ENCODE measurements at regions not wholly inside any gene's neighbourhood (a gene's known extent, or its start where the extent isn't known, plus 50 kb on each side); places are given as distances from the start of the nearest gene placed in this dataset.

DNA sequence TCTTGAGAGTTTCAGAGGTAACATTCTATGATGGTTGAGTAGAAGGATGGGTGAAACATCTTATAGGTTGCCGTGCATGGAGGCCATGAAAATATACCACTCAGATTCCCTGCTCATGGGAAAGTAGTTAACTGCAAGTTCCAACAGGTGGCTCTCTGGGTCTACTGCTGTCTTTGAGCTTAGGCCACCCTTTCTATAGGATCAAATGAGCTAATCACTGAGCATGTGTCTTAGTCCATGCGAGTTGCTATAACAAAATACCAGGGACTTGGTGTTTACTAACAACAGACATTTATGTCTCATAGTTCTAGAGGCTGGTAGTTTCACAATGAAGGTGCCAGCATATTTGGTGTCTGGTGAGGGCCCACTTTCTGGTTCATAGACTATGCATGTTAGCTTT, 144.8 kb upstream of the UNC5C start:
- H3K27me3 ChIP-seq (replicated peaks in 1 of 4; ENCODE audit: control insufficient read depth in 3 of 4, extremely low read depth in 1 of 4, insufficient read depth in 3 of 4, low read length in 3 of 4), result no peaks in the 10 kb centered on the region
- H3K79me1 ChIP-seq (ENCODE audit: low read depth, low read length), result no peaks in the 10 kb centered on the region
- H2BK20ac ChIP-seq (ENCODE audit: low read length), result no peak overlapping the region
- no peak overlapping the region for H3K9ac ChIP-seq (replicated peaks in 1 of 4; ENCODE audit: extremely low read depth in 1 of 4, low read depth in 3 of 4, low read length in 3 of 4)
- H3K23me2 ChIP-seq (ENCODE audit: low read depth, low read length), result no peaks in the 10 kb centered on the region
- H3K4me1 ChIP-seq (replicated peaks in 1 of 4; ENCODE audit: control insufficient read depth in 3 of 4, insufficient read depth in 4 of 4, low read length in 3 of 4), result no peaks in the 10 kb centered on the region
- H3K4me2 ChIP-seq (ENCODE audit: insufficient read depth in 1 of 2, low read depth in 2 of 2, low read length in 2 of 2), result no peak overlapping the region
- no peaks in the 10 kb centered on the region for H4K20me1 ChIP-seq (replicated peaks in 1 of 2; ENCODE audit: control insufficient read depth in 1 of 2, insufficient read depth in 2 of 2, low read length in 2 of 2)
- POLR2A ChIA-PET (ENCODE audit: partially characterized antibody), result no interaction called here
- H3K23ac ChIP-seq (ENCODE audit: insufficient read length), result no peak overlapping the region
- FAIRE-seq (no peak), DNase-seq (ENCODE audit: low read depth in 1 of 2, low spot score in 2 of 2) (peak in 1 of 2 experiments; percentile 3)
- H4K8ac ChIP-seq (ENCODE audit: extremely low read depth, insufficient read depth, low read length), result no peak overlapping the region
- H3K56ac ChIP-seq (replicated peaks; ENCODE audit: insufficient read length, low read depth, low read length), result no peak overlapping the region
- WGBS, 2 experiments (ENCODE audit: extremely low coverage in 1 of 2, insufficient coverage in 1 of 2, insufficient read length in 1 of 2, insufficient replicate concordance in 2 of 2, low coverage in 1 of 2, low lambda C conversion rate in 2 of 2, missing lambda C conversion rate in 1 of 2), result 41% methylated on average over 2 of the region's 2 CpGs; no CpG with 5 or more reads in 1 of the 2 experiments
- no peak overlapping the region for H3K14ac ChIP-seq (ENCODE audit: insufficient read length)
- H2AK5ac ChIP-seq (ENCODE audit: low read depth, low read length), result no peak overlapping the region
- no peak overlapping the region for H2BK12ac ChIP-seq (ENCODE audit: low read depth, low read length)
- H3K4me3 ChIP-seq (ENCODE audit: extremely low read depth in 1 of 4, insufficient read depth in 2 of 4, low read depth in 3 of 4, low read length in 4 of 4), result no peak overlapping the region
- no peak overlapping the region for H4K91ac ChIP-seq (replicated peaks; ENCODE audit: insufficient read length, low read length)
- H3K79me2 ChIP-seq (ENCODE audit: control insufficient read depth in 1 of 2, insufficient read depth in 2 of 2, low read length in 2 of 2), result no peaks in the 10 kb centered on the region
- H3K18ac ChIP-seq (ENCODE audit: extremely low read depth, low read length), result no peak overlapping the region
- H2BK15ac ChIP-seq (ENCODE audit: low read length), result no peak overlapping the region
- H2BK5ac ChIP-seq (ENCODE audit: low read depth, low read length), result no peak overlapping the region
- no peak overlapping the region for H3K27ac ChIP-seq (ENCODE audit: low read depth, low read length)
- H2AFZ ChIP-seq (ENCODE audit: low read length), result no peak overlapping the region
- CTCF ChIA-PET (ENCODE audit: partially characterized antibody), result interaction anchor here (0.5 to 2.3 kb wide), 14 partner anchors 9 to 832 kb away, joined by 3 to 9 read pairs (median 3); no protein-coding TSS in a partner anchor
- no peak overlapping the region for H2BK120ac ChIP-seq (replicated peaks; ENCODE audit: low read depth, low read length)
- no peak for TF ChIP-seq SIRT6 (IDR thresholded peaks at IDR 0.05; ENCODE audit: low read length)
- no peak for TF ChIP-seq POU5F1 (IDR thresholded peaks at IDR 0.05; ENCODE audit: low read depth, low read length)
- no peak for TF ChIP-seq GABPA (IDR thresholded peaks at IDR 0.05; ENCODE audit: borderline replicate concordance, insufficient read depth, low read length)
- TF ChIP-seq, protein P1, sequence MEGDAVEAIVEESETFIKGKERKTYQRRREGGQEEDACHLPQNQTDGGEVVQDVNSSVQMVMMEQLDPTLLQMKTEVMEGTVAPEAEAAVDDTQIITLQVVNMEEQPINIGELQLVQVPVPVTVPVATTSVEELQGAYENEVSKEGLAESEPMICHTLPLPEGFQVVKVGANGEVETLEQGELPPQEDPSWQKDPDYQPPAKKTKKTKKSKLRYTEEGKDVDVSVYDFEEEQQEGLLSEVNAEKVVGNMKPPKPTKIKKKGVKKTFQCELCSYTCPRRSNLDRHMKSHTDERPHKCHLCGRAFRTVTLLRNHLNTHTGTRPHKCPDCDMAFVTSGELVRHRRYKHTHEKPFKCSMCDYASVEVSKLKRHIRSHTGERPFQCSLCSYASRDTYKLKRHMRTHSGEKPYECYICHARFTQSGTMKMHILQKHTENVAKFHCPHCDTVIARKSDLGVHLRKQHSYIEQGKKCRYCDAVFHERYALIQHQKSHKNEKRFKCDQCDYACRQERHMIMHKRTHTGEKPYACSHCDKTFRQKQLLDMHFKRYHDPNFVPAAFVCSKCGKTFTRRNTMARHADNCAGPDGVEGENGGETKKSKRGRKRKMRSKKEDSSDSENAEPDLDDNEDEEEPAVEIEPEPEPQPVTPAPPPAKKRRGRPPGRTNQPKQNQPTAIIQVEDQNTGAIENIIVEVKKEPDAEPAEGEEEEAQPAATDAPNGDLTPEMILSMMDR (IDR thresholded peaks at IDR 0.05; ENCODE audit: control extremely low read depth in 1 of 3, insufficient read depth in 1 of 3, low read depth in 1 of 3, low read length in 3 of 3), result peak in 2 of 3 experiments; percentile 41 to 57; a peak in 2 of 4 replicates
- TF ChIP-seq RAD21 (IDR thresholded peaks at IDR 0.05 in 1 of 2, conservative IDR thresholded peaks at IDR 0.05 in 1 of 2; ENCODE audit: low read depth in 2 of 2, low read length in 2 of 2), result peak; percentile 84 to 85
- H4K5ac ChIP-seq (ENCODE audit: insufficient read length, low read depth, low read length), result no peak overlapping the region
- no peak overlapping the region for H3K4ac ChIP-seq (replicated peaks; ENCODE audit: insufficient read length, low read depth, low read length)
- peaks cover 0 to 2% (median 0%) of the 10 kb centered on the region in 4 experiments; a peak in 2 of 8 replicates for H3K36me3 ChIP-seq (ENCODE audit: control insufficient read depth in 2 of 4, insufficient read depth in 4 of 4, low read length in 3 of 4)
- H3K9me3 ChIP-seq (ENCODE audit: insufficient read depth in 2 of 2, low read depth in 1 of 2, low read length in 1 of 2), result no peaks in the 10 kb centered on the region; a peak in 1 of 4 replicates
